ENCODE measurements at regions not wholly inside any gene's neighbourhood (a gene's known extent, or its start where the extent isn't known, plus 50 kb on each side); places are given as distances from the start of the nearest gene placed in this dataset.

- TF ChIP-seq CTCF (IDR thresholded peaks at IDR 0.05) (no peak), POLR2A (IDR thresholded peaks at IDR 0.05) (no peak), POLR2AphosphoS5 (IDR thresholded peaks at IDR 0.05) (no peak)
Measured at GRCh38 chrX:129347291-129347690, 176.0 kb downstream of the SMARCA1 start.

Measured in prostate gland (tissue), 2 donors.